Osteoblast (primary cell): ENCODE measurements at regions not wholly inside any gene's neighbourhood (a gene's known extent, or its start where the extent isn't known, plus 50 kb on each side); places are given as distances from the start of the nearest gene placed in this dataset.

ENCODE experiments used
- DNase-seq: peaks from one replicate; pipeline ENCODE4 v3.0.0; 2011; ENCODE audit warnings: low spot score, mixed read lengths; ENCODE audit not compliant: insufficient read length; ENCODE audit errors: missing footprints
- H2AFZ ChIP-seq: 2 replicates; pipeline ENCODE4 v1.6.0; 2011; ENCODE audit warnings: mild to moderate bottlenecking, low read length
- H3K27ac ChIP-seq: 2 replicates; pipeline ENCODE4 v1.5.1; 2011; ENCODE audit warnings: mild to moderate bottlenecking, low read depth, low read length, moderate library complexity
- H3K27me3 ChIP-seq: 2 replicates; pipeline ENCODE4 v1.6.0; 2012; ENCODE audit warnings: mild to moderate bottlenecking, control low read depth, inconsistent platforms, low read length, moderate library complexity; ENCODE audit not compliant: insufficient read depth
- H3K36me3 ChIP-seq: 2 replicates; pipeline ENCODE4 v1.5.1; 2011; ENCODE audit warnings: mild to moderate bottlenecking, low read length, control low read depth, moderate library complexity; ENCODE audit not compliant: insufficient read depth
- H3K4me1 ChIP-seq: 2 replicates; pipeline ENCODE4 v1.5.1; 2011; ENCODE audit warnings: mild to moderate bottlenecking, low read length, control low read depth, moderate library complexity; ENCODE audit not compliant: insufficient read depth
- H3K4me2 ChIP-seq: 2 replicates; pipeline ENCODE4 v1.6.0; 2011; ENCODE audit warnings: mild to moderate bottlenecking, low read length; ENCODE audit not compliant: insufficient read depth
- H3K4me3 ChIP-seq: fragments of 200-600 bp; sonication (generic); 3 replicates; pipeline ENCODE4 v1.5.1; 2012; ENCODE audit warnings: mild to moderate bottlenecking, low read length, inconsistent platforms; ENCODE audit not compliant: insufficient read depth
- H3K79me2 ChIP-seq: 2 replicates; pipeline ENCODE4 v1.6.0; 2012; ENCODE audit warnings: mild to moderate bottlenecking, low read length, control low read depth, inconsistent platforms; ENCODE audit not compliant: insufficient read depth
- H3K9me3 ChIP-seq: 2 replicates; pipeline ENCODE4 v1.5.1; 2011; ENCODE audit warnings: low read depth, low read length, control low read depth
- H4K20me1 ChIP-seq: 2 replicates; pipeline ENCODE4 v1.6.0; 2012; ENCODE audit warnings: mild to moderate bottlenecking, low read length, control low read depth; ENCODE audit not compliant: insufficient read depth
- CTCF ChIP-seq: IDR thresholded peaks from 2 replicates; pipeline ENCODE4 v1.5.1; 2011; ENCODE audit warnings: mild to moderate bottlenecking, low read depth, low read length, moderate library complexity; ENCODE audit errors: extremely low read depth

- Histone ChIP-seq H4K20me1 (no peaks in the 10 kb centered on the region), H3K27ac (no peak overlapping the region), H2AFZ (no peak overlapping the region), H3K27me3 (no peaks in the 10 kb centered on the region), H3K9me3 (peaks cover 4% of the 10 kb centered on the region), H3K79me2 (no peaks in the 10 kb centered on the region), H3K4me2 (no peak overlapping the region), H3K4me1 (no peaks in the 10 kb centered on the region), H3K4me3 (no peak overlapping the region), H3K36me3 (no peaks in the 10 kb centered on the region)
- no peak for TF ChIP-seq CTCF
- DNase-seq: no peak
Observed at GRCh38 chr1:80925130-80925805, 875.5 kb upstream of the ADGRL2 start.

- Histone ChIP-seq H3K79me2 (no peaks in the 10 kb centered on the region), H3K4me2 (no peak overlapping the region), H2AFZ (no peak overlapping the region), H3K9me3 (no peaks in the 10 kb centered on the region), H4K20me1 (no peaks in the 10 kb centered on the region), H3K27ac (no peak overlapping the region), H3K27me3 (no peaks in the 10 kb centered on the region), H3K4me1 (no peaks in the 10 kb centered on the region), H3K36me3 (no peaks in the 10 kb centered on the region), H3K4me3 (no peak overlapping the region)
- TF ChIP-seq CTCF: no peak
- DNase-seq: no peak
Observed at GRCh38 chr1:80924290-80924689, 876.4 kb upstream of the ADGRL2 start.

- Histone ChIP-seq H3K4me2 (no peak overlapping the region), H2AFZ (no peak overlapping the region), H3K27me3 (no peaks in the 10 kb centered on the region), H3K36me3 (no peaks in the 10 kb centered on the region), H3K4me1 (no peaks in the 10 kb centered on the region), H3K9me3 (no peaks in the 10 kb centered on the region), H3K27ac (no peak overlapping the region), H3K79me2 (no peaks in the 10 kb centered on the region), H4K20me1 (no peaks in the 10 kb centered on the region), H3K4me3 (no peak overlapping the region)
- no peak for TF ChIP-seq CTCF
- DNase-seq: no peak
Observed at GRCh38 chr1:80922906-80923305, 877.8 kb upstream of the ADGRL2 start.

GRCh38 chr1:80919426-80919825 is 881.3 kb upstream of the ADGRL2 start:
- H3K4me2 ChIP-seq: no peak overlapping the region
- H3K4me3 ChIP-seq: no peak overlapping the region
- H3K27ac ChIP-seq: no peak overlapping the region
- no peaks in the 10 kb centered on the region for H3K4me1 ChIP-seq
- H4K20me1 ChIP-seq: no peaks in the 10 kb centered on the region
- H3K79me2 ChIP-seq: no peaks in the 10 kb centered on the region
- H2AFZ ChIP-seq: no peak overlapping the region
- H3K9me3 ChIP-seq: no peaks in the 10 kb centered on the region
- no peak for DNase-seq
- no peaks in the 10 kb centered on the region for H3K36me3 ChIP-seq
- TF ChIP-seq CTCF: no peak
- no peaks in the 10 kb centered on the region for H3K27me3 ChIP-seq
